HFFc6 (cell line): ENCODE measurements at regions not wholly inside any gene's neighbourhood (a gene's known extent, or its start where the extent isn't known, plus 50 kb on each side); places are given as distances from the start of the nearest gene placed in this dataset.

ENCODE experiments used
- DNase-seq: peaks from one replicate; pipeline ENCODE4 v3.0.0-alpha.2; 2018
- H3K27ac Mint-ChIP-seq: 2 replicates; pipeline ENCODE4 v1.8.0; 2020; ENCODE audit warnings: mild to moderate bottlenecking, mixed read lengths
- H3K27me3 Mint-ChIP-seq: 2 replicates; pipeline ENCODE4 v1.8.0; 2021; ENCODE audit warnings: mild to moderate bottlenecking, moderate library complexity, mixed read lengths; ENCODE audit not compliant: insufficient read depth
- H3K36me3 Mint-ChIP-seq: 2 replicates; pipeline ENCODE4 v1.8.0; 2021; ENCODE audit warnings: low read depth, mixed read lengths
- H3K4me1 Mint-ChIP-seq: 2 replicates; pipeline ENCODE4 v1.8.0; 2020; ENCODE audit warnings: low read depth, mixed read lengths
- H3K4me3 Mint-ChIP-seq: 2 replicates; pipeline ENCODE4 v1.8.0; 2020; ENCODE audit warnings: mild to moderate bottlenecking, moderate library complexity, mixed read lengths
- H3K9me3 Mint-ChIP-seq: 2 replicates; pipeline ENCODE4 v1.8.0; 2020; ENCODE audit warnings: mild to moderate bottlenecking, mixed read lengths
- TF ChIP-seq, protein P1 (sequence below): fragments of 200-600 bp; sonication (generic); IDR thresholded peaks from 2 replicates; pipeline ENCODE4 v1.5.0; 2021; ENCODE audit warnings: antibody characterized with exemption, mild to moderate bottlenecking

DNA sequence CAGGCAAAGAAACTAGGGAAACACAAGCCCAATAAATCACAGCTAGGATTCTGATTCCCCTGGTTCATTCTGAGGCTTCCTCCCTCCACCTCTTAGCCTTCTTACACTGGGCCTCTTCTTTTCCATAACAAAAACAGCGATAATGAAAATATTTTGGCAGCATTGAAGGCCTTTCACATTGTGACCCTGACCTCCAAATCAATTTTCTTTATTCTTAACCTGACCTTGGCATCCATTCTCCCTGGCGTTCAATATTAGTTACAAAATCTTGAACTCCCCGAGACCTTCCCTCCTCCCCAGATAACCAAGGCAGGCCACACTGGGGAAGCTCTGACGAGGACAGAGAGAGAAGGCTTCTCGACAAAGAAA is 399.9 kb downstream of the ZSWIM6 start:
- H3K9me3 Mint-ChIP-seq = no peaks in the 10 kb centered on the region
- H3K4me1 Mint-ChIP-seq = peaks cover 27% of the 10 kb centered on the region
- H3K27me3 Mint-ChIP-seq = peaks cover 8% of the 10 kb centered on the region
- H3K36me3 Mint-ChIP-seq = no peaks in the 10 kb centered on the region
- peak overlapping the region; percentile 47; the same call in 1 of the 2 replicates for H3K4me3 Mint-ChIP-seq
- TF ChIP-seq, protein P1, sequence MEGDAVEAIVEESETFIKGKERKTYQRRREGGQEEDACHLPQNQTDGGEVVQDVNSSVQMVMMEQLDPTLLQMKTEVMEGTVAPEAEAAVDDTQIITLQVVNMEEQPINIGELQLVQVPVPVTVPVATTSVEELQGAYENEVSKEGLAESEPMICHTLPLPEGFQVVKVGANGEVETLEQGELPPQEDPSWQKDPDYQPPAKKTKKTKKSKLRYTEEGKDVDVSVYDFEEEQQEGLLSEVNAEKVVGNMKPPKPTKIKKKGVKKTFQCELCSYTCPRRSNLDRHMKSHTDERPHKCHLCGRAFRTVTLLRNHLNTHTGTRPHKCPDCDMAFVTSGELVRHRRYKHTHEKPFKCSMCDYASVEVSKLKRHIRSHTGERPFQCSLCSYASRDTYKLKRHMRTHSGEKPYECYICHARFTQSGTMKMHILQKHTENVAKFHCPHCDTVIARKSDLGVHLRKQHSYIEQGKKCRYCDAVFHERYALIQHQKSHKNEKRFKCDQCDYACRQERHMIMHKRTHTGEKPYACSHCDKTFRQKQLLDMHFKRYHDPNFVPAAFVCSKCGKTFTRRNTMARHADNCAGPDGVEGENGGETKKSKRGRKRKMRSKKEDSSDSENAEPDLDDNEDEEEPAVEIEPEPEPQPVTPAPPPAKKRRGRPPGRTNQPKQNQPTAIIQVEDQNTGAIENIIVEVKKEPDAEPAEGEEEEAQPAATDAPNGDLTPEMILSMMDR = no peak
- no peak overlapping the region for H3K27ac Mint-ChIP-seq
- DNase-seq = no peak

DNA sequence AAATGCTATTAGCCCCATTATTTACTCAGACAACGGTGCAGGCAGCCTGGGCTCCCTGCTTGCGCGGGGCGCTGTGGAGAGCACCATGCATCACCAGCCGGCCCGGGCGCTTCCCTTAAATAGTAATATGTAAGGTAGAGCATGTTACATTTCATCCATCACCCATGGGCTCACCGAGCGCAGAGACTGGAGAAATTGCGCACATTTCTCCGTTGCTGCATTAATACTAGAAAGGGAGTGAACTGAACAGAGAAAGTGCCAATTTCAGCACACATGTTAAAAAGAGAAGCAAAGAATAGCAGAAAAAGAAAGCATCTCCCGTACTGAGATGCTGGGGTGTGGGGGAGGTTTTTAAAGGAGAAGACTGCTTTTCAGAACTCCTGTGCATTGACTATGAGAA is 400.3 kb downstream of the ZSWIM6 start:
- TF ChIP-seq, protein P1 = no peak
- no peaks in the 10 kb centered on the region for H3K9me3 Mint-ChIP-seq
- DNase-seq = no peak
- no peak overlapping the region for H3K27ac Mint-ChIP-seq
- no peaks in the 10 kb centered on the region for H3K36me3 Mint-ChIP-seq
- H3K27me3 Mint-ChIP-seq = peaks cover 8% of the 10 kb centered on the region
- H3K4me1 Mint-ChIP-seq = peaks cover 31% of the 10 kb centered on the region
- peak overlapping the region; percentile 47; the same call in 1 of the 2 replicates for H3K4me3 Mint-ChIP-seq

DNA sequence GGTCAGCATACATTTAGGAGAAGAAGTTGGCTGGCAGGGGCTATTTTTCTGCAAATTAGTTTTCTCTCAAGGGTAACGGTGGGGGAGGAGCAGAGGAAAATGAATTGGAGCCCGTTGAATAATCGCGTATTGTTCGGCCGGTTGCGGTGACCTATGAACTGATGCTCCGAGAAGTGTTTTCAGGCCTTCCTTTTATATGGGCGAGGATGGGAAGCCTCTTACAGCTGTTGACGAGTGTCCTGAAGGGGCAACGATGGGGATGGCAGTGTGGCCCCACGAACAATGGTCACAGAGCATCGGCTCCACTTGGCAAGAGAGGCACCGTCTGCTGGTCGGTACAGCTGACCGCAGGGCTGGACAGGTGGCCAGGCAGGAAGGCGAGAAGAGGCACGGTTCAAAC is 400.7 kb downstream of the ZSWIM6 start:
- H3K4me3 Mint-ChIP-seq = peak overlapping the region; percentile 47; the same call in 1 of the 2 replicates
- DNase-seq = no peak

DNA sequence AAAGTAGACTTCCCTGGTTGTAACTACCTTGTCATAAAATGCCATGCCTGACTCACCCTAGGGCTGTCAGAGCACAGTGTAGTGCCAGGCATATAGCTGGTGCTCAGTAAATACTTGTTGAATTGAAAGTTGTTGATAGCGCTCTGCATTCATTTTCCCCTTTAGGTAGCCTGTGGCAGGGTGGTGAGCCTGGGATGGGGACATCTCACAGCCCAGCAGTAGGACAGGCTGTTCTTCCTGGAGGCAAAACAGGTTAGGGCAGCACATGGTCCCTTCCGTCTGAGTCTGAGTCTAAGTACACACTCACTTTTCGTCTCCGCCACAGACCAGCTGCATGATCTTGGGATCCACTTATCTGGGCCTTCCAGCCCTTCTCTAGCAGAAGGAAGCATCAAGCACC is 401.9 kb downstream of the ZSWIM6 start:
- no peak for DNase-seq
- Mint-ChIP-seq H3K27me3 (peaks cover 7% of the 10 kb centered on the region), H3K4me1 (peaks cover 32% of the 10 kb centered on the region), H3K36me3 (no peaks in the 10 kb centered on the region), H3K27ac (no peak overlapping the region), H3K4me3 (no peak overlapping the region), H3K9me3 (no peaks in the 10 kb centered on the region)
- TF ChIP-seq, protein P1 = no peak

More for the DNA sequence above, 400.7 kb downstream of the ZSWIM6 start:
- peaks cover 32% of the 10 kb centered on the region for H3K4me1 Mint-ChIP-seq
- TF ChIP-seq, protein P1 = no peak
- H3K36me3 Mint-ChIP-seq = no peaks in the 10 kb centered on the region
- peaks cover 8% of the 10 kb centered on the region for H3K27me3 Mint-ChIP-seq
- no peak overlapping the region for H3K27ac Mint-ChIP-seq
- H3K9me3 Mint-ChIP-seq = no peaks in the 10 kb centered on the region

DNA sequence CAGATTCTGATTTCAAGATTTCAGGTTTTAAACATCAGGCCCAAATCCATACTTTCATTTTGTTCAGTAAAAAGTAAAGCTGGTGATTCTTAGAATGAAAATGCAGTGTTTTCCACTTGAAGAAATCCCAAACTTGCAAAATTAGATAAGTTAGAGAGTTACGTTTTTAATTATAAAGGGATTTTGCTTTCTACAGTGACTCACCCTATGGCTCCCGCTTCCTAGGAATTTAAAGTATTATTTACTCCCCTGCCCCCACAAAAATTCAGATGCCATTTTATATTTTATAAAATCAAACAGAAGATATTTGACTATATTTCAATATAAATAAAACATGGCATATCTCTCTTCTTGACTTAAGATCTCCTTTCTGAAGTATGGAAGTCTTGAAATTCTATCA is 402.9 kb downstream of the ZSWIM6 start:
- peaks cover 32% of the 10 kb centered on the region for H3K4me1 Mint-ChIP-seq
- DNase-seq = no peak
- H3K36me3 Mint-ChIP-seq = no peaks in the 10 kb centered on the region
- H3K4me3 Mint-ChIP-seq = no peak overlapping the region; the same call in 1 of the 2 replicates
- no peak overlapping the region for H3K27ac Mint-ChIP-seq
- H3K27me3 Mint-ChIP-seq = peaks cover 5% of the 10 kb centered on the region
- no peaks in the 10 kb centered on the region for H3K9me3 Mint-ChIP-seq
- TF ChIP-seq, protein P1 = no peak

DNA sequence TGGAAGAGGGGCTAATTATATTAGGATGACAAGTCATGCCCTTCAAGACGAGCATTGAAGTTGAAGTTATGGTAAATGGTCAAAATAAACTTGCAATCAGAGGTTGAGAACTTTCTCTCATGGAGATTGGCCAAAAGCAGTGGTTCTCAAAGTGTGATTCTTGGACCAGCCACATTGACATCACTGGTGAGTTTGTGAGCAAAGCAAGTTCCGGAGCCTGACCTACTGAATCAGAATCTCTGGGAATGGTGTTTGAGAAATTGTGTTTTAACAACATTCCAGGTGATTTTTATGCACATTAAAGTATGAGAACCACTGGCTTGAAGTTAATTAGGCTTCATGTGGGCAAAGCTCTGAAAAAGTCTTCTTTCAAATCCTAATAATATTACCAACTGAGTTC is 403.5 kb downstream of the ZSWIM6 start:
- TF ChIP-seq, protein P1 = no peak
- no peak overlapping the region; the same call in 1 of the 2 replicates for H3K27ac Mint-ChIP-seq
- H3K4me3 Mint-ChIP-seq = no peak overlapping the region
- no peak for DNase-seq
- no peaks in the 10 kb centered on the region for H3K36me3 Mint-ChIP-seq
- H3K9me3 Mint-ChIP-seq = no peaks in the 10 kb centered on the region
- H3K4me1 Mint-ChIP-seq = peaks cover 32% of the 10 kb centered on the region
- peaks cover 3% of the 10 kb centered on the region for H3K27me3 Mint-ChIP-seq
